ENCODE measurements at regions not wholly inside any gene's neighbourhood (a gene's known extent, or its start where the extent isn't known, plus 50 kb on each side); places are given as distances from the start of the nearest gene placed in this dataset.

DNA sequence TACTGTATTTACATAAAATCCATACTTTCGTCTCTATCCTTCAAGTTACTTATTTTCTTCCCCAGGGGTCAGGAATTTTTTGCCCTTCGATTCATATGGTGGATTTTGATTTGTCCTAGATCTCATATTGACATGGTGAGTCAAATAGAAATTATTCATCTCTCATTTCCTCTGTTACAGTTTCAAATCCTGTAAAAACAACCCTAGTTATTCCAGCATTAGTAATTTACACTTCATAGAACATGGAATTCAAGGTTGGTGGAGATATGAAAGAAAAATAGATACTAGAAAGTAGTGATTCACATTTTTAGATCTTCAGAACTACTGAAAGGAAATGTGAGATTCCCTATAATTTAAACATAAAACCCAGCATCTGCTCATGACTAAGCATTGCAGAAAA lies 1331.0 kb upstream of the CDH9 start:
- intact Hi-C loops (cut with DNase I) = no loop called here
- TF ChIP-seq, protein P1, sequence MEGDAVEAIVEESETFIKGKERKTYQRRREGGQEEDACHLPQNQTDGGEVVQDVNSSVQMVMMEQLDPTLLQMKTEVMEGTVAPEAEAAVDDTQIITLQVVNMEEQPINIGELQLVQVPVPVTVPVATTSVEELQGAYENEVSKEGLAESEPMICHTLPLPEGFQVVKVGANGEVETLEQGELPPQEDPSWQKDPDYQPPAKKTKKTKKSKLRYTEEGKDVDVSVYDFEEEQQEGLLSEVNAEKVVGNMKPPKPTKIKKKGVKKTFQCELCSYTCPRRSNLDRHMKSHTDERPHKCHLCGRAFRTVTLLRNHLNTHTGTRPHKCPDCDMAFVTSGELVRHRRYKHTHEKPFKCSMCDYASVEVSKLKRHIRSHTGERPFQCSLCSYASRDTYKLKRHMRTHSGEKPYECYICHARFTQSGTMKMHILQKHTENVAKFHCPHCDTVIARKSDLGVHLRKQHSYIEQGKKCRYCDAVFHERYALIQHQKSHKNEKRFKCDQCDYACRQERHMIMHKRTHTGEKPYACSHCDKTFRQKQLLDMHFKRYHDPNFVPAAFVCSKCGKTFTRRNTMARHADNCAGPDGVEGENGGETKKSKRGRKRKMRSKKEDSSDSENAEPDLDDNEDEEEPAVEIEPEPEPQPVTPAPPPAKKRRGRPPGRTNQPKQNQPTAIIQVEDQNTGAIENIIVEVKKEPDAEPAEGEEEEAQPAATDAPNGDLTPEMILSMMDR (IDR thresholded peaks at IDR 0.05) = no peak
- TF ChIP-seq POLR2A (IDR thresholded peaks at IDR 0.05) = no peak
- no peak for TF ChIP-seq EP300 (IDR thresholded peaks at IDR 0.05)
- Histone ChIP-seq H3K27ac (no peak overlapping the region), H3K4me1 (ENCODE audit: insufficient read depth) (no peaks in the 10 kb centered on the region), H3K9me3 (no peaks in the 10 kb centered on the region), H3K27me3 (no peaks in the 10 kb centered on the region), H3K4me3 (no peak overlapping the region), H3K36me3 (no peaks in the 10 kb centered on the region)
- DNase-seq = no peak
- 74 to 84% (median 75%) methylated on average over 2 of the region's 2 CpGs for WGBS, 3 donors

DNA sequence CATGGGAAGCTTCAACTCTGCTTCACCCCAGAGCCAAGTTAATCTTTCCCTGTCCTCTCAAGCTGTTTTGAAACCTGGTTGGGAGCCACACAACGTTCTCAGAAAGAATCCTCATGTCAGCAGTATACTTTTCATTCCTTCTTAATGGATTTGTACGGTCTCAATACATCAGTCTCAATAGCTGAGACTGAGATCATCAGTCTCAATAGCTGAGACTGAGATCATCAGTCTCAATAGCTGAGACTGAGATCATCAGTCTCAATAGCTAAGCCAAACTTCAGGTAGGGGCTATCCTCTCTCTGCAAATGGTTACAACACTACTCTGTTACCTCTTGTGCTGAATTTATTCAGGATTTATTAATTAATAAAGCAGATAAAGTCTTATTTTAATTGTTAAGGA lies 1317.4 kb upstream of the CDH9 start:
- TF ChIP-seq POLR2A (IDR thresholded peaks at IDR 0.05) = no peak
- no peak for TF ChIP-seq EP300 (IDR thresholded peaks at IDR 0.05)
- intact Hi-C loops (cut with DNase I) = no loop called here
- Histone ChIP-seq H3K9me3 (no peaks in the 10 kb centered on the region), H3K4me1 (ENCODE audit: insufficient read depth) (no peaks in the 10 kb centered on the region), H3K27me3 (no peaks in the 10 kb centered on the region), H3K4me3 (no peak overlapping the region), H3K27ac (no peak overlapping the region), H3K36me3 (no peaks in the 10 kb centered on the region)
- no peak for DNase-seq
- WGBS, 3 donors = 25 to 48% (median 33%) methylated on average over 2 of the region's 2 CpGs

DNA sequence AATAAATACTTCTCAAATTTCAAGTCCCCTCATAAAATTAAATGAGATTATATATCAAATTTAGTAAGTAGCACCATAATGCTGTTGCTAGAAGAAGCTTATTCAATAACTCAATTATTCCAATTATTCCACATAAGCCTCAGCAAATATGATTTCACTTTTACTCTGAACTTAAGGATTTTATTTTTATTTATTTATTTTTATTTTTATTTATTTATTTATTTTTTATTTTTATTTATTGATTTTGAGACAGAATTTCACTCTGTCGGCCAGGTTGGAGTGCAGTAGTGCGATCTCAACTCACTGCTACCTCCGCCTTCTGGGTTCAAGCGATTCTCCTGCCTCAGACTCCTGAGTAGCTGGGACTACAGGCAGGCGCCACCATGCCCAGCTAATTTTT lies 1308.3 kb upstream of the CDH9 start:
- Histone ChIP-seq H3K9me3 (no peaks in the 10 kb centered on the region), H3K4me1 (ENCODE audit: insufficient read depth) (no peaks in the 10 kb centered on the region), H3K36me3 (no peaks in the 10 kb centered on the region), H3K27me3 (no peaks in the 10 kb centered on the region), H3K4me3 (no peak overlapping the region), H3K27ac (no peak overlapping the region)
- 94 to 98% (median 95%) methylated on average over 5 of the region's 5 CpGs for WGBS, 3 donors
- no peak for TF ChIP-seq POLR2A (IDR thresholded peaks at IDR 0.05)
- TF ChIP-seq, protein P1 (IDR thresholded peaks at IDR 0.05) = no peak
- no peak for TF ChIP-seq EP300 (IDR thresholded peaks at IDR 0.05)
- intact Hi-C loops (cut with DNase I) = no loop called here
- no peak for DNase-seq

DNA sequence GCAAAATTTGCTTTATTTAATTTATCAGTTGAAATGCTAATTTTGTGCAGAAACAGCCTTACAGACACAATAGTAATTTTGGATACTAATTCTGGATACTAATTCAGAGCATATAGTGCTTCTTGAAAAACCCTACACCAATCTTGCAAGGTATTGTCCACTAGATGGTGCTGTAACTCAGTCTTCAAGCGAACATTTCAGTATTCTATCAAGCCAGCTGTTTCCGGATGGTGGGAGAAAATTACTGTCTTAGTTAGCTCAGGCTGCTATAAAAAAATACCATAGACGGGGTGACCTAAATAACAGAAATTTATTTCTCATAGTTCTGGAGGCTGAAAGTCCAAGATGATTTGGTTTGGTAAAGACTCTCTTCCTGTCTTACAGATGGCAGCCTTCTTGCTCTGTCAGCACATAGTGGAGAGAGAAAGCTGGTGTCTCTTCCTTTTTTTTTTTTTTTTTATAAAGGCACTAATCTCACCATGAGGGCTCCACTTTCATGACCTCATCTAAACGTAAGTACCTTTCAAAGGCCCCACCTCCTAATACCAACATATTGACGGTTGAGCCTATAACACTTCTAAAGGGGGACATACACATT lies 1306.5 kb upstream of the CDH9 start:
- no peak overlapping the region for H3K4me3 ChIP-seq
- H3K4me1 ChIP-seq (ENCODE audit: insufficient read depth) = no peaks in the 10 kb centered on the region
- DNase-seq = no peak
- whole genome bisulfite sequencing, 3 donors = 56 to 69% (median 61%) methylated on average over 5 of the region's 5 CpGs
- no peak overlapping the region for H3K27ac ChIP-seq
- intact Hi-C loops (cut with DNase I) = no loop called here
- no peaks in the 10 kb centered on the region for H3K9me3 ChIP-seq
- no peaks in the 10 kb centered on the region for H3K27me3 ChIP-seq
- H3K36me3 ChIP-seq = no peaks in the 10 kb centered on the region
- TF ChIP-seq, protein P1 (IDR thresholded peaks at IDR 0.05) = no peak
- TF ChIP-seq EP300 (IDR thresholded peaks at IDR 0.05) (no peak), POLR2A (IDR thresholded peaks at IDR 0.05) (no peak)

DNA sequence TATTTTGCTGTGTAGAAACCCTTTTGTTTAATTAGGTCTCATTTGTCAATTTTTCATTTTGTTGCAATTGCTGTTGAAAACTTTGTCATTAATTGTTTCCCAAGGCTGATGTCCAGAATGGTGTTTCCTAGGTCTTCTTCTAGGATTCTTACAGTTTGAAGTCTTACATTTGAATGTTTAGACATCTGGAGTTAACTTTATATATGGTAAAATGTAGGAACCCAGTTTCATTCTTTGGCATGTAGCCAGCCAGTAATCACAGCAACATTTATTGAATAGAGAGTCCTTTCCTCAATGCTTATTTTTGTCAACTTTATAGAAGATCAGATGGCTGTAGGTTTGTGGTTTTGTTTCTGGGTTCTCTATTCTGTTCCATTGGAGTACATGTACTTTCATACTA lies 1290.8 kb upstream of the CDH9 start:
- H3K4me3 ChIP-seq = no peak overlapping the region
- no peaks in the 10 kb centered on the region for H3K9me3 ChIP-seq
- no peaks in the 10 kb centered on the region for H3K27me3 ChIP-seq
- no peak overlapping the region for H3K27ac ChIP-seq
- no peaks in the 10 kb centered on the region for H3K36me3 ChIP-seq
- H3K4me1 ChIP-seq (ENCODE audit: insufficient read depth) = no peaks in the 10 kb centered on the region
- TF ChIP-seq POLR2A (IDR thresholded peaks at IDR 0.05) (no peak), EP300 (IDR thresholded peaks at IDR 0.05) (no peak)
- TF ChIP-seq, protein P1 (IDR thresholded peaks at IDR 0.05) = no peak
- intact Hi-C loops (cut with DNase I) = no loop called here
- DNase-seq = no peak

Measured in ovary (tissue), 7 donors.